NCI-H2227 (cell line): ENCODE measurements at regions not wholly inside any gene's neighbourhood (a gene's known extent, or its start where the extent isn't known, plus 50 kb on each side); places are given as distances from the start of the nearest gene placed in this dataset.

Source experiments
- DNase-seq: peaks from one replicate; lab custom pipeline; 2025; ENCODE audit not compliant: unreplicated experiment; lab: John Stamatoyannopoulos, UW

- DNase-seq, result no peak
Measured at GRCh38 chr14:71273366-71273765, 366.1 kb downstream of the PCNX1 start.

DNA sequence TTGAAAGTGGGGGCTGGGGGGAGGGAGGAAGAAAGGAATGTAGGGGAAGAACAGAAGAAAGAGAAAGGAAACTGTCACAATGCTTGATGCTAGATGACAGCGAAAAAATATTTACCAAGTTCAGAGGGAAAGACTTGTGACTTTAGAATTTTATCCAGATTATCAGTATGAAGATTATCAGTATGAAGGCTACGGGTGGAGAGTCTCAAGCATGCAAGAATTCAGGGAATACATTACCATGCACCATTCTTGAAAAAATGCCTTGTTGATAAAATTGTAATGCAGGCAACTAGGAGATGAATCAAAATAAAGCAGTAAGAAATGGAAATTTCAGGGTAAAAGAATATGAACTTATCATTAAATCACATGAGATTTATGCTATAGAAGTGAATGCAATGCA, 376.8 kb downstream of the PCNX1 start:
- no peak for DNase-seq

DNA sequence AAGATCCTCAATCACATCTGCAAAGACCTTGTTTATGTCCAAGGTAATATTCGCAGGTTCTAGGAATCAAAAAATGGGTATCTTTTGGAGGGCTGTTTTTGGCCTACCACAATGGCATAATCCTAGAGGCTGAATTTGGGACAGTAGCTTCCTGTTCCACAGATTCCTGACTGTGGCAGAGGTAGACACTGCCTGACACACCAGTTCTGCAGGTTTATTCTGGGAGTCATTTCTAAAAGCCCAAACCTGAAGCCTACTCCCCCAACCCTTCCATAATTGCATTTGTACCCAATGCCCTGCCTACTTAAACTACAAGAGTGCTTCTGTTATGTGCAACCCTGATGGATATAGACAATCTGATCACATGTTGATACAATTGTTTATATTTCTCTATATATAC, 378.9 kb downstream of the PCNX1 start:
- no peak for DNase-seq

GRCh38 chr14:71287567-71287966, 380.3 kb downstream of the PCNX1 start:
- no peak for DNase-seq

DNA sequence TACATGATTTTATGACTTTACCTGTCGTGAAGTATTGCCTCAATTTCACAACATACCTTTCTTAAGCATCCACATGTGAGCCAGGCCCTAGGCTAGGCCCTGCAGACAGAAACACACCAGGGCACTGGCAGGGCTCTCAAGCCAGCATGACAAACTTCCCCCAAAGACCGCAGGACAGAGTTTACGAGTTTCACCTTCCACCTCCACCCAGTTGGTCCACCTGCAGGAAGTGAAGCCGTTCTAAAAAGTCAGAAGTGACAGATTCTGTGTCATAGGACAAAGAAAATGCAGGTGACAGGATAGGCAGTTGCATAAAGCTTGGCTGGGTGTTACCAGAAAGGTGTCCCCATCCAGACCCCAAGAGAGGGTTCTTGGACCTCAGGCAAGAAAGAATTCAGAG, 382.3 kb downstream of the PCNX1 start:
- no peak for DNase-seq

GRCh38 chr14:71290301-71290700, 383.0 kb downstream of the PCNX1 start:
- DNase-seq, result no peak

DNA sequence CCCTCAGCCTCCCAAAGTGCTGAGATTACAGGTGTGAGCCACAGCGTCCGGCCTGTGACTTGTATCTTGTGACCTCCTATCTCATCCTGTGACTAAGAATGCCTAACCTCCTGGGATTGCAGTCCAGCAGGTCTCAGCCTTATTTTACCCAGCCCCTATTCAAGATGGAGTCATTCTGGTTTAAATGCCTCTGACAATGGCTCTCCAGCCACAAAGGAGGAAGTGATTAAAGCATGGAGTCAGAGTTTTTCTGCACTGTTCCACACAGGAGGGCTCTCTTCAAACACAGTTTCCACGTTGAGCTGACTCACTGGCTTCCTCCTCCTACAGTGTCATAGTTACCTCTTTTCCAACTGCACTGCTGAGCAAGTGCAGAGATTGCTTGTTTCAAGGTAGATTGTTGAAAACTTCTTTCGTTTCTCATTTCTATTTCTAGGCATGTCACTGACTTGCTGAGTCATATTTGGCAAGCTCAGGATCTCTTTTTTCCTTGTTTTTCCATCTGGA, 383.8 kb downstream of the PCNX1 start:
- DNase-seq, result no peak

GRCh38 chr14:71296184-71296583, 388.9 kb downstream of the PCNX1 start:
- no peak for DNase-seq

GRCh38 chr14:71300566-71301330, 393.5 kb downstream of the PCNX1 start:
- DNase-seq, result no peak

- no peak for DNase-seq
Measured at GRCh38 chr14:71301611-71302010, 394.4 kb downstream of the PCNX1 start.

DNA sequence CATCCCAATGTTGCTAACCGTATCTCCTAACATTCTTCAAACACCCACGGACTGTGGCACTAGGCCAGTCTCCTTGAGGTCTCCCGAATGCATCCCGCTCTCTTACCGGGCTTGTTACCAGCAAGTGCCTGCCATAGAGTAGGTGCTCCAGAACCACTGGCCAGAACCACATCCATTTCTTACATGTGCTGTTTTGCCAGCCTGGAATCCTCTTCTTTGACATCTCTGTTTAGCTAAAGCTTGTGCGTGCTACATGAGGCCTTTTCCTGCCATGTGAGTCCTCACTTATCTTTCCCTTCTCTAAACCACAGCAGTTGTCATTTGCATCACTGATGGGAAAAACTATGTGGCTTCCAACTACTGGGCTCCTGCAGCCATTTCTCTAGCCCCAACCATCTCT, 397.4 kb downstream of the PCNX1 start:
- no peak for DNase-seq

GRCh38 chr14:71308671-71309070, 401.4 kb downstream of the PCNX1 start:
- DNase-seq, result no peak

GRCh38 chr14:71309756-71310155, 402.5 kb downstream of the PCNX1 start:
- DNase-seq, result no peak

GRCh38 chr14:71311061-71311460, 403.8 kb downstream of the PCNX1 start:
- no peak for DNase-seq

DNA sequence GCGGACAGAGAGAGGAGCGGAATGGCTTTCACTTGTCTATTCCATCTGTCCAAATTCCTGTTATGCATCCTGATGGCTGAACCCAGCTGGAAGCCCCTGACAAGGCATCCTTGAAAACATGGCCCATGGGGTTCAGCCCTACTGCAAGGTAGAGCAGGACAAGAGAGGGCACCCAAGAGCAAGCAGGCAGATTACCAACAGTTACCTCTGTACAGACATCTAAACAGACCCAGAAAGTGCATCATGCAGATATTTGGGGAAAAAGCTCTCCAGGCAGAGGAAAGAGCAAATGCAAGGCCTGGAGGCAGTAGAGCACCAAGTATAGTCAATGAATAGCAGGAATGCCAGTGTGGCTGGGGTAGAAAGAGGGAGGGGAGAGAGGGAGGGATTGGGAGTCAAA, 407.5 kb downstream of the PCNX1 start:
- no peak for DNase-seq

- DNase-seq, result no peak
Measured at GRCh38 chr14:71317385-71318096, 410.3 kb downstream of the PCNX1 start.

GRCh38 chr14:71318097-71318459, 410.8 kb downstream of the PCNX1 start:
- no peak for DNase-seq

DNA sequence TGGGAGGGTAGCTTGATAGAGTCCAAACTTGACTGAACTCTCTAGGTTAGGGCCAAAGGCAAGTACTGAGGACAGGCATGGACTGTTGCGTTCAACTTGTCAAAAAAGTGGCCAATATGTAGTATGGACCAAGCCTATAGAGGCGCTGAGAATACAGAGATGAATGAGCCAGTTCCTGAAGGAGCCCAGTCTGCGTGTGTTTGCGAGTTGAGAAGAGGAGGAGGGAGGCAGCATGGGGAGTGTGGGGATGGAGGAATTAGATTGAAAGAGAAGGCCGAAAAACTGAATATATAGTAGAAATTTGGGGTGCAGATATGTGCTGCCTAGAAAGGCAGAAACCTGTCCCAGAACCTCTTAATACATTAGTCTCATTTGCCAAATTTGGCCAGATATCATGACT, 412.4 kb downstream of the PCNX1 start:
- peak; percentile 54 for DNase-seq

GRCh38 chr14:71320107-71320733, 413.0 kb downstream of the PCNX1 start, which contains the start of gene SIPA1L1:
Gene SIPA1L1, plus strand, starts transcription at chr14:71320476.
- DNase-seq, result peak; percentile 99

GRCh38 chr14:71320734-71321573, 413.7 kb downstream of the PCNX1 start:
- DNase-seq, result peak; percentile 76
